MCF 10A (cell line): ENCODE measurements at regions not wholly inside any gene's neighbourhood (a gene's known extent, or its start where the extent isn't known, plus 50 kb on each side); places are given as distances from the start of the nearest gene placed in this dataset.

Source experiments
- BruUV-seq: library from RNA; stranded (reverse); fragments of 400-500 nt; replicated peaks from 2 replicates; lab custom pipeline; 2021; lab: Mats Ljungman, UMichigan
- CTCF ChIA-PET: fragments of 300-600 bp; sonication (Branson Sonifier 250); formaldehyde crosslinking; extraction: SDS; loops from one replicate; lab custom pipeline; 2021; ENCODE audit warnings: antibody characterized with exemption, inconsistent platforms; lab: Yijun Ruan, JAX
- POLR2A ChIA-PET: fragments of 300-600, 350-650 bp; sonication (Branson Sonifier 250); formaldehyde crosslinking; extraction: SDS; loops from one replicate; lab custom pipeline; 2020; ENCODE audit warnings: antibody characterized with exemption, inconsistent platforms; lab: Yijun Ruan, JAX
- DNase-seq: peaks from one replicate; pipeline ENCODE4 v3.0.0-alpha.2; 2018; ENCODE audit not compliant: unreplicated experiment
- H3K27ac Mint-ChIP-seq: one replicate; pipeline ENCODE4 v1.8.0; 2022; ENCODE audit warnings: mild to moderate bottlenecking, low read depth, mixed read lengths; ENCODE audit not compliant: unreplicated experiment
- H3K27me3 Mint-ChIP-seq: one replicate; pipeline ENCODE4 v1.8.0; 2022; ENCODE audit warnings: mixed read lengths; ENCODE audit not compliant: insufficient read depth, unreplicated experiment
- H3K36me3 Mint-ChIP-seq: one replicate; pipeline ENCODE4 v1.8.0; 2022; ENCODE audit warnings: mild to moderate bottlenecking, moderate library complexity, mixed read lengths; ENCODE audit not compliant: insufficient read depth, unreplicated experiment
- H3K4me1 Mint-ChIP-seq: one replicate; pipeline ENCODE4 v1.8.0; 2022; ENCODE audit warnings: mixed read lengths; ENCODE audit not compliant: insufficient read depth, unreplicated experiment
- H3K4me3 Mint-ChIP-seq: one replicate; pipeline ENCODE4 v1.8.0; 2022; ENCODE audit warnings: mild to moderate bottlenecking, moderate library complexity, mixed read lengths; ENCODE audit not compliant: unreplicated experiment
- H3K9me3 Mint-ChIP-seq: one replicate; pipeline ENCODE4 v1.8.0; 2022; ENCODE audit warnings: mixed read lengths; ENCODE audit not compliant: unreplicated experiment
- intact Hi-C: fragments of 100-400 bp; cut with micrococcal nuclease; formaldehyde crosslinking; loops from 2 replicates; pipeline ENCODE4 v1.14.1; 2022
- TF ChIP-seq, protein P1 (sequence below): fragments of 200-600 bp; IDR thresholded peaks from one replicate; pipeline ENCODE4 v1.8.0; 2022; ENCODE audit warnings: antibody characterized with exemption, mild to moderate bottlenecking; ENCODE audit not compliant: unreplicated experiment

DNA sequence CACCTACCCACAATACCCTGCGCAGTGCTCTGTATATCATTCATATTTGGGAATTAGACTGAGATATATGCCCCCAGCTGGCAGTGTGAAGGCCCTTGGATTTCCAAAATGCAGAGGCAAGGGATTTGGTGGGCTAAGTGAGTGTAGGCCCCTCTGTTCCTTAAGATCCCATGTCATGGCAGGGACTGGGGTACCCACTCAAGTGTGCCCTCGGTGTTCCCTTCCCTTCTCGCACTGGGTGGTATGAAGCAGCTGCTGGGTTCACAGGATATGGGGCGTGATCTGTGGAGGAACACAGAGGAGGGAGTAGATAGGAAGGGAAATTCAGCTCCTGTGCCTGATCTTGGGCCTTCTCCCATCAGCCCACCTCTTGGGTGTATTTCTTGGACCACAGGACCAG, 63.1 kb upstream of the VASH1 start:
- Mint-ChIP-seq H3K36me3 (no peaks in the 10 kb centered on the region), H3K27ac (no peak overlapping the region), H3K9me3 (peaks cover 8% of the 10 kb centered on the region), H3K4me3 (no peak overlapping the region), H3K27me3 (peaks cover 5% of the 10 kb centered on the region), H3K4me1 (no peaks in the 10 kb centered on the region)
- ChIA-PET POLR2A (no interaction called here), CTCF (interaction anchor here (0.7 to 2.7 kb wide), 2 partner anchors 12 to 154 kb away, joined by 3 to 20 read pairs; no protein-coding TSS in a partner anchor)
- no peak for DNase-seq
- BruUV-seq = no TSS peak
- TF ChIP-seq, protein P1, sequence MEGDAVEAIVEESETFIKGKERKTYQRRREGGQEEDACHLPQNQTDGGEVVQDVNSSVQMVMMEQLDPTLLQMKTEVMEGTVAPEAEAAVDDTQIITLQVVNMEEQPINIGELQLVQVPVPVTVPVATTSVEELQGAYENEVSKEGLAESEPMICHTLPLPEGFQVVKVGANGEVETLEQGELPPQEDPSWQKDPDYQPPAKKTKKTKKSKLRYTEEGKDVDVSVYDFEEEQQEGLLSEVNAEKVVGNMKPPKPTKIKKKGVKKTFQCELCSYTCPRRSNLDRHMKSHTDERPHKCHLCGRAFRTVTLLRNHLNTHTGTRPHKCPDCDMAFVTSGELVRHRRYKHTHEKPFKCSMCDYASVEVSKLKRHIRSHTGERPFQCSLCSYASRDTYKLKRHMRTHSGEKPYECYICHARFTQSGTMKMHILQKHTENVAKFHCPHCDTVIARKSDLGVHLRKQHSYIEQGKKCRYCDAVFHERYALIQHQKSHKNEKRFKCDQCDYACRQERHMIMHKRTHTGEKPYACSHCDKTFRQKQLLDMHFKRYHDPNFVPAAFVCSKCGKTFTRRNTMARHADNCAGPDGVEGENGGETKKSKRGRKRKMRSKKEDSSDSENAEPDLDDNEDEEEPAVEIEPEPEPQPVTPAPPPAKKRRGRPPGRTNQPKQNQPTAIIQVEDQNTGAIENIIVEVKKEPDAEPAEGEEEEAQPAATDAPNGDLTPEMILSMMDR = no peak
- intact Hi-C loops = no loop called here

DNA sequence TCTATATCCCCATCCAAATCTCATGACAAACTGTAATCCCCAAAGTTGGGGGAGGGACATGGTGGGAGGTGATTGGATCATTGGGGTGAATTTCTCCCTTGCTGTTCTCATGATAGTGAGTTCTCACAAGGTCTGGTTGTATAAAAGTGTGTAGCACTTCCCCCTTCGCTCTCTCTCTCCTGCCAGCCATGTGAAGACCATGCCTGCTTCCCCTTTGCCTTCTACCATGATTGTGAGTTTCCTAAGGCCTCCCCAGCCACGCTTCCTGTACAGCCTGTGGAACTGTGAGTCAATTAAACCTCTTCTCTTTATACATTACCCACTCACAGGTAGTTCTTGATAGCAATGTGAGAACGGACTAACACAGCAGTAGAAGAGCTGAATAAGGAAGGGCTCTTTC, 62.6 kb upstream of the VASH1 start:
- intact Hi-C loops = no loop called here
- CTCF ChIA-PET = interaction anchor here (1.1 to 2.7 kb wide), 2 partner anchors 11 kb away, joined by 6 to 20 read pairs; no protein-coding TSS in a partner anchor
- DNase-seq = no peak
- peaks cover 10% of the 10 kb centered on the region for H3K27me3 Mint-ChIP-seq
- POLR2A ChIA-PET = no interaction called here
- H3K9me3 Mint-ChIP-seq = peaks cover 8% of the 10 kb centered on the region
- H3K4me3 Mint-ChIP-seq = no peak overlapping the region
- no peaks in the 10 kb centered on the region for H3K36me3 Mint-ChIP-seq
- H3K27ac Mint-ChIP-seq = no peak overlapping the region
- no TSS peak for BruUV-seq
- TF ChIP-seq, protein P1 = no peak
- no peaks in the 10 kb centered on the region for H3K4me1 Mint-ChIP-seq

DNA sequence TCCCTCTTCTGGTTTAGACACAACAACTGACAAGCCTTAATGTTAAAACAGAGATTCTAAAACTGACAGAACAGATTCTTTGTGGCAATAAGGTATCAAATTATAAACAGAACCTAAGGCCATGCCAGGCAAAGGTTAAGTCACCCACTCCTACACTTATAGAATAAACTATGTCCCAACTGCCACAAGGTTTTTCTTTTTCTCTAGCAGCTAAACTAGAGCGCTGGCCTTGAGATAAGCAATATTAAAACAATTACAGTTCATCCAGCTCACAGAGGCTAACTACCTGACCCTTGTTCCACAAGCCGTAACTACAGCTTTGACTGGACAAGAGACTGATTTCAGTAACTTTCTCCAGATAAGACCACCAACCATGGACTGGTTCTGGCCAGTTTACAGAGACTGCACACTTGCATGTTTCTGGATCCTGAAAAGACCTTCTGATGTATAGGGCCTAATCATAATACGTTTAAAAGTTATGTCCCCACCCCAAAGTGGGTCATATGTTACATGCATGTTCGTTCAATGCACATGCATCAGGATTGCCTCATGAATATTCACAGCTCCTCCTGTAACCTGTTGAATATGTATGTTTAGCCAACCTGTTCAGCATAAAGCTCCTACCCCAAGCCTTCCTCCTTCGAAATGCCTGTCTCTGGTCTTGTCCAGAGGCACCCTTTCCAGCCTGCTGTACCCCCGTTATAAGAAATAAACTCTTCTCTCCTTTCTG, 61.9 kb upstream of the VASH1 start:
- Mint-ChIP-seq H3K9me3 (peaks cover 8% of the 10 kb centered on the region), H3K27ac (no peak overlapping the region), H3K4me3 (no peak overlapping the region), H3K27me3 (peaks cover 17% of the 10 kb centered on the region), H3K36me3 (no peaks in the 10 kb centered on the region), H3K4me1 (no peaks in the 10 kb centered on the region)
- ChIA-PET CTCF (interaction anchor here (0.5 to 1.5 kb wide), 5 partner anchors 9 to 648 kb away, joined by 3 to 6 read pairs (median 3); no protein-coding TSS in a partner anchor), POLR2A (no interaction called here)
- intact Hi-C loops = no loop called here
- TF ChIP-seq, protein P1 = no peak
- no peak for DNase-seq
- BruUV-seq = no TSS peak

DNA sequence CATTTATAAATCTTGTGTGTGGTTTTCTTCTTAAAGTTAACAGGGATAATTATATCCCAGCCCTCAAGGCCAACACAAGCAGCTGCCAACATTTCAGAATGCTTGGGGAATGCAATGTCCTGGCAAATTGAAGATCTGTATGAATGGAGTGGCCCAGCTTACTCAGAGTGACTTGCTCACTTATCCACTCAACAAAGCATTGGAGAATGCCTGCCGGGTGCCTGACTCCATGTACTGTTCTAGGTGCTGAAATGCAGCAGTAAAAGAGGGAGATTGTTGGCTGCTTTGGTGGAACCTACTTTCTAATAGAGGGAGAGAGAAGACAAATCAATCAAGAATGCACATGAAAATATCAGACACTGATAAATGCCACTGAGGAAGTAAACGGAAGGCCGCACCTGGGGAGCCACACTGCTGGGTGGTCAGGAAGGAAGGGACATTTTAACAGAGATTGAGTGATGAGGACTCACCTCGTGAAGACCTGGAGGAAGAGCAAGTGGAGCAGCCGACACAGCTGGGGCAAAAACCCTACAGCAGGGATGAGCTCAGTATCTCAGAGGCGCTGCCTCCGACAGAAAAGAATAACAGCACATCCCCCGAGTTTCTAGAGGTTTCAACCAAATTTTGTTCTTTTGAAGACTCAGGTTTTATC, 61.2 kb upstream of the VASH1 start:
- intact Hi-C loops = no loop called here
- ChIA-PET CTCF (interaction anchor here (0.5 to 1.5 kb wide), 5 partner anchors 8 to 649 kb away, joined by 3 to 6 read pairs (median 3); no protein-coding TSS in a partner anchor), POLR2A (no interaction called here)
- no peak overlapping the region for H3K4me3 Mint-ChIP-seq
- H3K9me3 Mint-ChIP-seq = peaks cover 8% of the 10 kb centered on the region
- TF ChIP-seq, protein P1 = no peak
- no peaks in the 10 kb centered on the region for H3K36me3 Mint-ChIP-seq
- no peak overlapping the region for H3K27ac Mint-ChIP-seq
- H3K27me3 Mint-ChIP-seq = peaks cover 24% of the 10 kb centered on the region
- no TSS peak for BruUV-seq
- no peaks in the 10 kb centered on the region for H3K4me1 Mint-ChIP-seq
- no peak for DNase-seq
